ENCODE measurements at regions not wholly inside any gene's neighbourhood (a gene's known extent, or its start where the extent isn't known, plus 50 kb on each side); places are given as distances from the start of the nearest gene placed in this dataset.
A peak's percentile ranks its signal among the peaks of the same experiment; 100 is the strongest.

GRCh38 chr6:126923807-126924206 lies 194.7 kb upstream of the RSPO3 start:
- no peak overlapping the region for H3K4me2 ChIP-seq
- no peaks in the 10 kb centered on the region for H4K20me1 ChIP-seq (replicated peaks; ENCODE audit: insufficient read depth)
- no peaks in the 10 kb centered on the region for H3K27me3 Mint-ChIP-seq (ENCODE audit: insufficient read depth, low read depth, poor library complexity)
- DNase-seq (ENCODE audit: low spot score) = no peak
- no peak for ATAC-seq
- H3K27ac ChIP-seq (ENCODE audit: low read depth) = no peak overlapping the region
- no peak overlapping the region for H3K27ac Mint-ChIP-seq
- no peaks in the 10 kb centered on the region for H3F3A ChIP-seq (replicated peaks; ENCODE audit: low read depth)
- H3K4me1 Mint-ChIP-seq = peaks cover 10% of the 10 kb centered on the region; the same call in 2 of the 3 replicates
- H3K36me3 ChIP-seq (ENCODE audit: insufficient read depth) = no peaks in the 10 kb centered on the region
- H3K9me2 ChIP-seq (ENCODE audit: insufficient read depth) = no peaks in the 10 kb centered on the region
- no peak overlapping the region for H2AFZ ChIP-seq
- H3K36me3 Mint-ChIP-seq (ENCODE audit: low read depth) = no peaks in the 10 kb centered on the region
- H3K4me3 Mint-ChIP-seq = no peak overlapping the region
- H3K79me2 ChIP-seq (replicated peaks; ENCODE audit: insufficient read depth) = no peaks in the 10 kb centered on the region
- peaks cover 2% of the 10 kb centered on the region; the same call in 1 of the 2 replicates for H3K4me1 ChIP-seq (ENCODE audit: insufficient read depth)
- H3K4me3 ChIP-seq = no peak overlapping the region
- no peaks in the 10 kb centered on the region for H3K9me3 Mint-ChIP-seq
- no peak for TF ChIP-seq NANOG (IDR thresholded peaks at IDR 0.05; ENCODE audit: borderline replicate concordance)
- no peak for TF ChIP-seq REST (IDR thresholded peaks at IDR 0.05; ENCODE audit: unreplicated experiment)
- no peak for TF ChIP-seq POLR2AphosphoS5 (IDR thresholded peaks at IDR 0.05; ENCODE audit: low read depth)
- TF ChIP-seq ETS1 (IDR thresholded peaks at IDR 0.05) = no peak
- no peak for TF ChIP-seq ZNF114 (CRISPR knock-in tag; IDR thresholded peaks at IDR 0.05)
- H3K27me3 ChIP-seq (ENCODE audit: insufficient read depth) = no peaks in the 10 kb centered on the region

- no peaks in the 10 kb centered on the region for H3K9me2 ChIP-seq (ENCODE audit: insufficient read depth)
- H3K27me3 ChIP-seq (ENCODE audit: insufficient read depth) = no peaks in the 10 kb centered on the region
- Mint-ChIP-seq H3K36me3 (ENCODE audit: low read depth) (no peaks in the 10 kb centered on the region), H3K4me1 (peaks cover 10% of the 10 kb centered on the region; the same call in 2 of the 3 replicates), H3K4me3 (no peak overlapping the region), H3K27ac (peak overlapping the region; percentile 39; the same call in 1 of the 2 replicates), H3K9me3 (no peaks in the 10 kb centered on the region), H3K27me3 (ENCODE audit: insufficient read depth, low read depth, poor library complexity) (no peaks in the 10 kb centered on the region)
- H3K4me3 ChIP-seq = no peak overlapping the region
- ATAC-seq = peak; percentile 90
- no peaks in the 10 kb centered on the region for H3K36me3 ChIP-seq (ENCODE audit: insufficient read depth)
- H3F3A ChIP-seq (replicated peaks; ENCODE audit: low read depth) = no peaks in the 10 kb centered on the region
- no peak overlapping the region; the same call in 1 of the 2 replicates for H2AFZ ChIP-seq
- no peak overlapping the region for H3K4me2 ChIP-seq
- peak; percentile 51 for DNase-seq (ENCODE audit: low spot score)
- no peak overlapping the region for H3K27ac ChIP-seq (ENCODE audit: low read depth)
- no peaks in the 10 kb centered on the region for H4K20me1 ChIP-seq (replicated peaks; ENCODE audit: insufficient read depth)
- no peaks in the 10 kb centered on the region for H3K79me2 ChIP-seq (replicated peaks; ENCODE audit: insufficient read depth)
- H3K4me1 ChIP-seq (ENCODE audit: insufficient read depth) = peaks cover 2% of the 10 kb centered on the region; the same call in 1 of the 2 replicates
- TF ChIP-seq STAT1 (IDR thresholded peaks at IDR 0.05; ENCODE audit: unreplicated experiment) (no peak), REST (IDR thresholded peaks at IDR 0.05; ENCODE audit: unreplicated experiment) (no peak), POLR2AphosphoS5 (IDR thresholded peaks at IDR 0.05; ENCODE audit: low read depth) (no peak), EZH2phosphoT487 (IDR thresholded peaks at IDR 0.05; ENCODE audit: unreplicated experiment) (no peak), CREB1 (CRISPR knock-in tag; IDR thresholded peaks at IDR 0.05; ENCODE audit: low read depth) (no peak)
Observed at GRCh38 chr6:126926926-126927325, 191.5 kb upstream of the RSPO3 start.
